IMR-90 (cell line): ENCODE measurements at regions not wholly inside any gene's neighbourhood (a gene's known extent, or its start where the extent isn't known, plus 50 kb on each side); places are given as distances from the start of the nearest gene placed in this dataset.

Experiments used
- ATAC-seq: fragments of 200-7000 bp; cut with Tn5 transposase; 2 replicates; pipeline ENCODE4 v1.9.1; 2020; ENCODE audit warnings: low read depth, mild to moderate bottlenecking, moderate library complexity
- BruUV-seq: library from RNA; stranded (reverse); fragments of 400-500 nt; replicated peaks from 2 replicates; lab custom pipeline; 2021; lab: Mats Ljungman, UMichigan
- CTCF ChIA-PET: fragments of 300-600 bp; formaldehyde crosslinking; extraction: SDS; loops from one replicate; lab custom pipeline; 2021; ENCODE audit warnings: antibody characterized with exemption; lab: Yijun Ruan, JAX
- POLR2A ChIA-PET: fragments of 300-600 bp; sonication (Branson Sonifier 250); formaldehyde crosslinking; loops from one replicate; lab custom pipeline; 2022; ENCODE audit warnings: antibody characterized with exemption; ENCODE audit not compliant: unreplicated experiment; lab: Charles Lee
- DNase-seq: peaks from one replicate; pipeline ENCODE4 v3.0.0; 2013
- H2AFZ ChIP-seq: replicated peaks from 2 replicates; pipeline ENCODE3; 2013; ENCODE audit warnings: low read length, mild to moderate bottlenecking; ENCODE audit not compliant: poor library complexity
- H2AK5ac ChIP-seq: 2 replicates; pipeline ENCODE4 v1.6.1; 2013; ENCODE audit warnings: low read depth, low read length, inconsistent platforms
- H2AK9ac ChIP-seq: replicated peaks from 2 replicates; pipeline ENCODE3; 2013; ENCODE audit warnings: mild to moderate bottlenecking, low read depth, low read length, moderate library complexity; ENCODE audit not compliant: poor library complexity
- H2BK120ac ChIP-seq: 2 replicates; pipeline ENCODE4 v1.6.1; 2013; ENCODE audit warnings: low read depth, low read length, inconsistent platforms
- H2BK15ac ChIP-seq: 3 replicates; pipeline ENCODE4 v1.6.1; 2013; ENCODE audit warnings: low read depth, low read length, inconsistent platforms
- H2BK20ac ChIP-seq: 2 replicates; pipeline ENCODE4 v1.6.1; 2013; ENCODE audit warnings: low read depth, mild to moderate bottlenecking, inconsistent platforms, low read length, moderate library complexity
- H2BK5ac ChIP-seq: 2 replicates; pipeline ENCODE4 v1.6.1; 2013; ENCODE audit warnings: mild to moderate bottlenecking, low read depth, low read length, inconsistent platforms; ENCODE audit not compliant: poor library complexity, severe bottlenecking
- H3K14ac ChIP-seq: replicated peaks from 2 replicates; pipeline ENCODE4 v1.6.1; 2013; ENCODE audit warnings: low read depth, low read length, inconsistent platforms
- H3K18ac ChIP-seq: 2 replicates; pipeline ENCODE4 v1.6.1; 2013; ENCODE audit warnings: low read depth, low read length, control low read depth
- H3K23ac ChIP-seq: 2 replicates; pipeline ENCODE4 v1.6.1; 2013; ENCODE audit warnings: low read depth, low read length, inconsistent platforms
- H3K27ac ChIP-seq: 2 replicates; pipeline ENCODE4 v1.5.1; 2013; ENCODE audit warnings: mild to moderate bottlenecking, control low read depth, low read length; ENCODE audit not compliant: insufficient read depth
- H3K27me3 ChIP-seq: 2 replicates; pipeline ENCODE4 v1.6.1; 2013; ENCODE audit warnings: low read length; ENCODE audit not compliant: control insufficient read depth, insufficient read depth
- H3K36me3 ChIP-seq: 2 replicates; pipeline ENCODE4 v1.6.1; 2013; ENCODE audit warnings: low read length, mixed read lengths; ENCODE audit not compliant: control insufficient read depth, insufficient read depth
- H3K4ac ChIP-seq: 2 replicates; pipeline ENCODE4 v1.6.1; 2013; ENCODE audit warnings: low read depth, low read length, inconsistent platforms
- H3K4me1 ChIP-seq: 2 replicates; pipeline ENCODE4 v1.6.1; 2013; ENCODE audit warnings: low read length, mixed read lengths; ENCODE audit not compliant: control insufficient read depth, insufficient read depth
- H3K4me2 ChIP-seq: 2 replicates; pipeline ENCODE4 v1.6.1; 2013; ENCODE audit warnings: low read depth, mild to moderate bottlenecking, control low read depth, low read length, moderate library complexity
- H3K4me3 ChIP-seq: 2 replicates; pipeline ENCODE4 v1.5.1; 2013; ENCODE audit warnings: low read depth, mild to moderate bottlenecking, control low read depth, low read length, moderate library complexity; ENCODE audit not compliant: insufficient read depth
- H3K56ac ChIP-seq: 2 replicates; pipeline ENCODE4 v1.6.1; 2013; ENCODE audit warnings: low read length, inconsistent platforms; ENCODE audit not compliant: insufficient read depth; ENCODE audit errors: extremely low read depth
- H3K79me1 ChIP-seq, 2 experiments: 2 replicates each; pipeline ENCODE4 v1.6.1; 2013; ENCODE audit warnings: low read length in 2 of 2, inconsistent platforms in 1 of 2, low read depth in 1 of 2
- H3K9ac ChIP-seq: 2 replicates; pipeline ENCODE4 v1.6.1; 2013; ENCODE audit warnings: low read depth, low read length, control low read depth
- H3K9me1 ChIP-seq: 2 replicates; pipeline ENCODE4 v1.6.1; 2013; ENCODE audit warnings: low read length, inconsistent platforms; ENCODE audit not compliant: insufficient read depth
- H3K9me3 ChIP-seq: 2 replicates; pipeline ENCODE4 v1.6.1; 2013; ENCODE audit warnings: low read length; ENCODE audit not compliant: control insufficient read depth, insufficient read depth
- H4K20me1 ChIP-seq: 2 replicates; pipeline ENCODE4 v1.6.1; 2013; ENCODE audit warnings: low read length, inconsistent platforms; ENCODE audit not compliant: insufficient read depth
- H4K5ac ChIP-seq: 2 replicates; pipeline ENCODE4 v1.6.1; 2013; ENCODE audit warnings: mild to moderate bottlenecking, low read depth, low read length, control low read depth
- H4K8ac ChIP-seq, 2 experiments: 2 replicates each; pipeline ENCODE4 v1.6.1; 2013; ENCODE audit warnings: low read depth in 2 of 2, low read length in 2 of 2, control low read depth in 1 of 2, inconsistent platforms in 1 of 2
- H4K91ac ChIP-seq: 2 replicates; pipeline ENCODE4 v1.6.1; 2013; ENCODE audit warnings: low read depth, low read length, inconsistent platforms; ENCODE audit not compliant: insufficient read depth
- CEBPB ChIP-seq: IDR thresholded peaks from 2 replicates; pipeline ENCODE4 v1.6.1; 2012; ENCODE audit warnings: low read depth, low read length, improper control_type of control experiment
- CHD1 ChIP-seq: IDR thresholded peaks from 2 replicates; pipeline ENCODE4 v1.6.1; 2012; ENCODE audit warnings: low read depth, low read length, improper control_type of control experiment
- FOS ChIP-seq: fragments of 150-350 bp; IDR thresholded peaks from 2 replicates; pipeline ENCODE4 v1.6.1; 2016; ENCODE audit warnings: low read depth, low read length
- MAFK ChIP-seq: IDR thresholded peaks from 2 replicates; pipeline ENCODE4 v1.6.1; 2012; ENCODE audit warnings: low read depth, low read length, improper control_type of control experiment
- MAZ ChIP-seq: IDR thresholded peaks from 2 replicates; pipeline ENCODE4 v1.6.1; 2012; ENCODE audit warnings: low read depth, mild to moderate bottlenecking, low read length, improper control_type of control experiment, moderate library complexity, borderline replicate concordance
- MXI1 ChIP-seq: IDR thresholded peaks from 2 replicates; pipeline ENCODE4 v1.6.1; 2012; ENCODE audit warnings: low read depth, mild to moderate bottlenecking, low read length, moderate library complexity, borderline replicate concordance
- POLR2A ChIP-seq: IDR thresholded peaks from 2 replicates; pipeline ENCODE4 v1.6.1; 2012; ENCODE audit warnings: mild to moderate bottlenecking, low read depth, low read length
- RCOR1 ChIP-seq: IDR thresholded peaks from 2 replicates; pipeline ENCODE4 v1.6.1; 2012; ENCODE audit warnings: mild to moderate bottlenecking, low read length, improper control_type of control experiment; ENCODE audit not compliant: insufficient replicate concordance
- RFX5 ChIP-seq: IDR thresholded peaks from 2 replicates; pipeline ENCODE4 v1.8.0; 2012; ENCODE audit warnings: low read depth, mild to moderate bottlenecking, low read length, moderate library complexity
- SMC3 ChIP-seq: fragments of 150-350 bp; IDR thresholded peaks from 2 replicates; pipeline ENCODE4 v1.6.1; 2016; ENCODE audit warnings: low read depth, mild to moderate bottlenecking, antibody characterized with exemption, low read length, moderate library complexity
- WGBS, 2 experiments: methylation state at CpG; one replicate each; pipeline versions ENCODE4 v1.1.5 to v1.1.7; 2013; ENCODE audit warnings: missing lambda C conversion rate in 2 of 2; ENCODE audit not compliant: insufficient read length in 1 of 2; ENCODE audit errors: extremely low coverage in 2 of 2; 5-methylcytosine and 5-hydroxymethylcytosine counted together
- dilution Hi-C: fragments of 300-500 bp; cut with HindIII; formaldehyde crosslinking; loops from one replicate; pipeline ENCODE4 v1.14.3; 2018; ENCODE audit warnings: low sequenced_read_pairs; ENCODE audit not compliant: unreplicated experiment
- in situ Hi-C: fragments of 300-500 bp; cut with MboI; formaldehyde crosslinking; loops from 3 replicates; pipeline ENCODE4 v1.14.3; 2019; ENCODE audit warnings: low sequenced_read_pairs, inconsistent platforms, mixed read lengths
- intact Hi-C: fragments of 100-400 bp; cut with micrococcal nuclease; formaldehyde crosslinking; loops from 2 replicates; pipeline ENCODE4 v1.10.0; 2022

- CTCF ChIA-PET: interaction anchor here (0.7 kb wide), 1 partner anchor 970 kb away, joined by 3 read pairs; no protein-coding TSS in a partner anchor
- dilution Hi-C loops: no loop called here
Observed at GRCh38 chr1:88140325-88140724, 543.7 kb upstream of the PKN2 start.

More at GRCh38 chr1:88140325-88140724, 543.7 kb upstream of the PKN2 start:
- WGBS, 2 experiments: no CpG with 5 or more reads among the region's 1 CpG
- no peak overlapping the region for H2AK9ac ChIP-seq
- no peak overlapping the region for H3K9ac ChIP-seq
- H3K4me3 ChIP-seq: no peak overlapping the region
- H3K9me3 ChIP-seq: no peaks in the 10 kb centered on the region
- no peak overlapping the region for H3K23ac ChIP-seq
- H3K14ac ChIP-seq: no peak overlapping the region
- H4K20me1 ChIP-seq: no peaks in the 10 kb centered on the region
- in situ Hi-C loops: no loop called here
- H3K4me1 ChIP-seq: no peaks in the 10 kb centered on the region
- no peaks in the 10 kb centered on the region for H3K9me1 ChIP-seq
- no peak overlapping the region for H3K27ac ChIP-seq
- no peak overlapping the region for H3K4ac ChIP-seq
- no peak for DNase-seq
- H4K91ac ChIP-seq: no peak overlapping the region
- no peak overlapping the region for H4K5ac ChIP-seq
- no peak for TF ChIP-seq CHD1
- TF ChIP-seq RCOR1: no peak
- TF ChIP-seq RFX5: no peak
- TF ChIP-seq SMC3: no peak
- TF ChIP-seq POLR2A: no peak
- TF ChIP-seq MAZ: no peak
- no peak for TF ChIP-seq CEBPB
- TF ChIP-seq FOS: no peak
- TF ChIP-seq MXI1: no peak
- no peak for TF ChIP-seq MAFK
- no peak overlapping the region for H4K8ac ChIP-seq
- H2AFZ ChIP-seq: no peak overlapping the region
- no peak overlapping the region for H2BK5ac ChIP-seq
- H2AK5ac ChIP-seq: no peak overlapping the region
- no peaks in the 10 kb centered on the region for H3K79me1 ChIP-seq
- ATAC-seq: no peak
- no peak overlapping the region for H2BK120ac ChIP-seq
- intact Hi-C loops: no loop called here
- H2BK20ac ChIP-seq: no peak overlapping the region
- BruUV-seq: no TSS peak
- H3K36me3 ChIP-seq: no peaks in the 10 kb centered on the region
- no peak overlapping the region for H2BK15ac ChIP-seq
- H3K4me2 ChIP-seq: no peak overlapping the region
- H3K18ac ChIP-seq: no peak overlapping the region
- H3K27me3 ChIP-seq: no peaks in the 10 kb centered on the region
- H3K56ac ChIP-seq: no peak overlapping the region
- POLR2A ChIA-PET: no interaction called here
